Mesendoderm (in vitro differentiated cells): ENCODE measurements at regions not wholly inside any gene's neighbourhood (a gene's known extent, or its start where the extent isn't known, plus 50 kb on each side); places are given as distances from the start of the nearest gene placed in this dataset.
A peak's percentile ranks its signal among the peaks of the same experiment; 100 is the strongest.
"Not testable (repeated sequence)": the region's sequence is repeated elsewhere in the genome, so short reads cannot be mapped to it uniquely, and the experiment has no call there.

Experiments used
- DNase-seq: peaks from one replicate; pipeline ENCODE4 v3.0.0; 2013
- H2AK5ac ChIP-seq: 2 replicates; pipeline ENCODE4 v1.6.1; 2013; ENCODE audit warnings: low read length, inconsistent platforms
- H2BK120ac ChIP-seq: 2 replicates; pipeline ENCODE4 v1.6.1; 2013; ENCODE audit warnings: low read depth, mild to moderate bottlenecking, low read length, moderate library complexity, mixed read lengths
- H2BK15ac ChIP-seq: replicated peaks from 2 replicates; pipeline ENCODE4 v1.6.1; 2013; ENCODE audit warnings: low read depth, mild to moderate bottlenecking, moderate library complexity
- H2BK5ac ChIP-seq: 2 replicates; pipeline ENCODE4 v1.6.1; 2013; ENCODE audit warnings: low read length, inconsistent platforms
- H3K18ac ChIP-seq: 2 replicates; pipeline ENCODE4 v1.6.1; 2013; ENCODE audit warnings: mild to moderate bottlenecking, low read length, mixed read lengths
- H3K23ac ChIP-seq: one replicate; pipeline ENCODE4 v1.6.1; 2013; ENCODE audit warnings: low read length
- H3K27ac ChIP-seq: 2 replicates; pipeline ENCODE4 v1.5.1; 2013; ENCODE audit warnings: low read depth, mild to moderate bottlenecking, inconsistent platforms, low read length, moderate library complexity
- H3K27me3 ChIP-seq: 2 replicates; pipeline ENCODE4 v1.6.1; 2013; ENCODE audit warnings: low read length, control low read depth, mild to moderate bottlenecking, inconsistent platforms; ENCODE audit not compliant: insufficient read depth, poor library complexity
- H3K36me3 ChIP-seq: 2 replicates; pipeline ENCODE4 v1.6.1; 2013; ENCODE audit warnings: low read length, inconsistent platforms; ENCODE audit not compliant: control insufficient read depth, insufficient read depth
- H3K4ac ChIP-seq: one replicate; pipeline ENCODE4 v1.6.1; 2013; ENCODE audit warnings: low read depth, mild to moderate bottlenecking, low read length, moderate library complexity
- H3K4me1 ChIP-seq: 2 replicates; pipeline ENCODE4 v1.6.1; 2013; ENCODE audit warnings: low read depth, low read length, inconsistent platforms; ENCODE audit not compliant: control insufficient read depth
- H3K4me2 ChIP-seq: 2 replicates; pipeline ENCODE4 v1.6.1; 2013; ENCODE audit warnings: low read length
- H3K4me3 ChIP-seq: 2 replicates; pipeline ENCODE4 v1.5.1; 2013; ENCODE audit warnings: mild to moderate bottlenecking, low read length
- H3K56ac ChIP-seq: one replicate; pipeline ENCODE4 v1.6.1; 2013; ENCODE audit warnings: low read length
- H3K79me1 ChIP-seq: 2 replicates; pipeline ENCODE4 v1.6.1; 2013; ENCODE audit warnings: low read length, inconsistent platforms
- H3K79me2 ChIP-seq: 2 replicates; pipeline ENCODE4 v1.6.1; 2013; ENCODE audit warnings: mild to moderate bottlenecking, low read length; ENCODE audit not compliant: control insufficient read depth, insufficient read depth
- H3K9ac ChIP-seq: 2 replicates; pipeline ENCODE4 v1.6.1; 2013; ENCODE audit warnings: low read length, inconsistent platforms
- H4K5ac ChIP-seq: one replicate; pipeline ENCODE4 v1.6.1; 2013; ENCODE audit warnings: low read length
- H4K8ac ChIP-seq: one replicate; pipeline ENCODE4 v1.6.1; 2013; ENCODE audit warnings: low read depth, mild to moderate bottlenecking, control low read depth, low read length, moderate library complexity
- WGBS: extraction: QIAGEN DNeasy Blood & Tissue Kit; methylation state at CpG from one replicate; pipeline ENCODE4 v1.1.7; 2013; ENCODE audit warnings: low lambda C conversion rate, missing lambda C conversion rate; ENCODE audit not compliant: insufficient coverage; ENCODE audit errors: extremely low coverage; 5-methylcytosine and 5-hydroxymethylcytosine counted together

DNA sequence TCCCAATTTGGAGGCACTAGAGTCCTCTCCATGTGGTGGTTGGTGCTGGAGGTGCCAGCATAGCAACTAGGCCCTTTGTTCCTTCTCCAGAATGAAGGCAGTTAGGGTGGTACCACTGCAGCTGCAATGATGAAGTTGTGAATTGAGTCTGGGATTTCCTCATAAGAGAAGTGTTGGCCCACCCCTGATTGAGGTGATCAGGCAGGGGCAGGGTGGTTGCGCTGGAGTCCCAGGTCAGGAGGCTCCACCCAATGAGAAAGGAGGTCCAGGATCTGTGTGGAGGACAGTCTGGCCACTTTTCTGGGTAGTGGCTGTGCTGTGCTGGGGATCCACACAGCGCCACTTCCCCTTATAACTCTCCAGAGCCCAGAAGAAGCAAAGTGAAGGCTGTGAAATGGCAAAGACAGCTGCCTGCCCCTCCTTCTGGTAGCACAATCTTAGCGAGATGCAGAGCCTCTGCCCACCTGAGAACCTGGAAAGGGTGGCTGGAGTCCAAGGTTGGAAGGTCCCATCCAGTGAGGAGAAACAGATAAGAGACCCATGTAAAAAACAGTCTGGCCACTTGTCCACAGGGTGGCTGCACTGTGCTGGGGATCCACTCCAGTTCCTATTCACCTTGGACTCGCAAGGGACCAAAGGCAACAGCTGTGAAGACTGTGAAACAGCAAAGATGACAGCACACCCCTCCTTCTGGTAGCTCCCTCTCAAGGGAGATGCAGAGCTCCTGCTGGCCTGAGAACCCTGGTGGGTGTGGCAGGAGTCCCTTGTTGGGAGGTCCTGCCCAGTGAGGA is 124.6 kb downstream of the RRAGB start:
- no peak overlapping the region for H3K4me2 ChIP-seq
- WGBS: no CpG with 5 or more reads among the region's 4 CpGs
- DNase-seq: no peak

DNA sequence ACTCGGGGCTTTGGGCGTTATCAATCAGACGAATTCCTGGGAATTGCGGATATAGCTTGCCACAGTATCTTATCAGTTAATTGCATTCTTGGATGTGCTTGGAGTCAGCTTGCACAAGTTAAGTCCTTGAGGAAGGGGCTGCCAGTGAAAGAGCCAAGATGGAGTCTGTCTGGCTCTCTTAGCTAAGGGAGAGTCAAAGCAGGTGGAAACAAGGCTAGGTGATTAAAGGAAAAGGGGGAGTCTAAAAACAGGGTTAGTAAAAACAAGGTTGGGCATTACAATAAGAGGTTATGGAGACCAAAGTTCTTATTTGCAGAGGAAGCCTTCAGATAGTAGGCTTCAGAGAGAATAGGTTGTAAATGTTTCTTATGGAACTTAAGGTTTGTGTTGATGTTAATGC is 149.2 kb downstream of the RRAGB start:
- not testable (repeated sequence) for H2BK15ac ChIP-seq, H3K79me2 ChIP-seq, H3K4me3 ChIP-seq, H2AK5ac ChIP-seq, H3K27me3 ChIP-seq, H3K4me2 ChIP-seq, H3K79me1 ChIP-seq, H3K23ac ChIP-seq, H3K4me1 ChIP-seq, H4K5ac ChIP-seq, H3K18ac ChIP-seq, H4K8ac ChIP-seq, H3K9ac ChIP-seq, H3K36me3 ChIP-seq
- DNase-seq: peak; percentile 0
- peak overlapping the region; percentile 98 for H2BK5ac ChIP-seq
- peak overlapping the region; percentile 76 for H3K56ac ChIP-seq
- WGBS: no CpG with 5 or more reads among the region's 4 CpGs
- peak overlapping the region; percentile 97 for H2BK120ac ChIP-seq
- peak overlapping the region; percentile 79 for H3K27ac ChIP-seq
- H3K4ac ChIP-seq: peak overlapping the region; percentile 81

More for the DNA sequence above, 124.6 kb downstream of the RRAGB start:
- Histone ChIP-seq H2BK120ac (no peak overlapping the region), H3K27me3 (no peaks in the 10 kb centered on the region), H2BK5ac (no peak overlapping the region), H3K23ac (no peak overlapping the region), H4K8ac (no peak overlapping the region), H3K4me1 (no peaks in the 10 kb centered on the region), H3K18ac (no peak overlapping the region), H3K9ac (no peak overlapping the region), H3K27ac (no peak overlapping the region), H2AK5ac (no peak overlapping the region), H3K4me3 (no peak overlapping the region), H3K36me3 (no peaks in the 10 kb centered on the region), H3K79me1 (no peaks in the 10 kb centered on the region), H3K56ac (no peak overlapping the region), H3K79me2 (no peaks in the 10 kb centered on the region), H3K4ac (no peak overlapping the region), H2BK15ac (no peak overlapping the region), H4K5ac (no peak overlapping the region)

DNA sequence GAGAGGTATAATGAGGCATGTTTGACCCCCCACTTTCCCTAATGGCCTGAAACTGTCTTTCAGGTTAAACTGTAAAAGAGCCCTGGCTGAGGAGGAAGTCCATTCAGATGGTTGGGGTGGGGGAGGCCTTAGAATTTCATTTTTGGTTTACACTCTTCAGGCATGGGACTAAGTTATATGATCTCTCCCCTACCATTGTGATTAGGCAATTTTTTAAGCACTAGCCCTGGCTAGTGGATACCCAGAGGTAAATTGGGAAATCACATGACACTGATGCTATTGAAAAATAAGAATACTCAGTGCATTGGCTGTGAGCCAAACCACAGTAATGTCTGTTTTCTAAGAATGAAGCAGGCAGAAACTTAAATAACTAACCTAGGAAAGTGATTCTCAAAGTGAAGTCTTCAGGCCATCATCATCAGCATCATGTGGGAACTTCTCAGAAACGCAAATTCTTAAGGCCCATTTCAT is 149.7 kb downstream of the RRAGB start:
- Histone ChIP-seq H3K36me3 (no peaks in the 10 kb centered on the region), H3K18ac (peak overlapping the region; percentile 87), H3K27me3 (no peaks in the 10 kb centered on the region), H3K4ac (peak overlapping the region; percentile 81), H3K4me2 (no peak overlapping the region), H3K79me2 (no peaks in the 10 kb centered on the region), H4K5ac (no peak overlapping the region), H3K27ac (peak overlapping the region; percentile 79), H3K23ac (no peak overlapping the region), H3K4me1 (peaks cover 2% of the 10 kb centered on the region), H2BK15ac (no peak overlapping the region), H3K4me3 (no peak overlapping the region), H2AK5ac (no peak overlapping the region), H2BK120ac (peak overlapping the region; percentile 97), H2BK5ac (peak overlapping the region; percentile 98), H4K8ac (no peak overlapping the region), H3K79me1 (no peaks in the 10 kb centered on the region), H3K56ac (peak overlapping the region; percentile 76), H3K9ac (no peak overlapping the region)
- no CpG with 5 or more reads among the region's 1 CpG for WGBS
- no peak for DNase-seq

DNA sequence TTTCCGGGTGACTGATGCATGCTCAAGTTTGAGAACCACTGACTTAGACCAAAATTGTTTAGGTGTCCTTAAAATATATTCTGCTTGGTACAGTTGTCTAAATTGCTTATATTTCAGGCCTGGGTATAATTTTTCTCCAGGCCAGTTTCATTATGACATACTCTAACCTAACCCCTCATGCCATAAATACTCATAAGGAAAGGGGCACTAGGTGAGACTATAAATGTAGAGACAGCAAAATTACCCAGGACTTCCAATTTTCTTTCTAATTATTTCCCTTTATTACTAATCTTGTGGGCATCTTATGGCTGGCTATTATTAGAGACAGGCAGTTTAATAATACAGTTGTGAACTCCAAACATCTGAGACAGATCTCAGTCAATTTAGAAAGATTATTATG is 150.2 kb downstream of the RRAGB start:
- H3K23ac ChIP-seq: no peak overlapping the region
- no peak overlapping the region for H4K8ac ChIP-seq
- no peak overlapping the region for H3K9ac ChIP-seq
- H3K27me3 ChIP-seq: no peaks in the 10 kb centered on the region
- no peak overlapping the region for H3K4ac ChIP-seq
- H4K5ac ChIP-seq: no peak overlapping the region
- peak overlapping the region; percentile 76 for H3K56ac ChIP-seq
- no peaks in the 10 kb centered on the region for H3K79me1 ChIP-seq
- H2BK15ac ChIP-seq: no peak overlapping the region
- H3K4me3 ChIP-seq: no peak overlapping the region
- peak overlapping the region; percentile 97 for H2BK120ac ChIP-seq
- H3K36me3 ChIP-seq: no peaks in the 10 kb centered on the region
- peaks cover 2% of the 10 kb centered on the region for H3K4me1 ChIP-seq
- no peaks in the 10 kb centered on the region for H3K79me2 ChIP-seq
- H3K18ac ChIP-seq: peak overlapping the region; percentile 39
- DNase-seq: no peak
- WGBS: no CpG with 5 or more reads among the region's 1 CpG
- H3K4me2 ChIP-seq: no peak overlapping the region
- no peak overlapping the region for H2AK5ac ChIP-seq
- H3K27ac ChIP-seq: peak overlapping the region; percentile 79
- H2BK5ac ChIP-seq: peak overlapping the region; percentile 98

DNA sequence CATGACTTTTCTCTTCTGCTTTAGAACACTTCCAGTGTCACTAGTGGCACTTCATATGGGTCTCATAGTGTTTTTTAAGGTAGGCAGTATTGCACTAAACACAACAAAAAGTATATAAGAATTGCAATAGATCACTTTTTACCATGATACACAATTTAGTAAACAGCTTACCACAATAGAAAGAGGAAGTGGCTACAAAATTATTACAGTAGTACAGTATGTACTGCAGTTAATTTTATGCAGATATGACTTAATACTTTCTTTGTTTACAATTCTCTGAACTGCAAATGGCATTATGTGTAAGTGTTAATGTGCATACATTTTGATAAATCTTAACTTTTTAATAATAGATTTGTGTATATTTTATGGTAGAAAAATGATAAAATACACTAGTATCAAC is 157.3 kb downstream of the RRAGB start:
- H2BK5ac ChIP-seq: no peak overlapping the region
- no peak overlapping the region for H3K4ac ChIP-seq
- H3K23ac ChIP-seq: no peak overlapping the region
- H3K4me1 ChIP-seq: no peaks in the 10 kb centered on the region
- H3K9ac ChIP-seq: no peak overlapping the region
- H4K5ac ChIP-seq: no peak overlapping the region
- no peak overlapping the region for H3K4me2 ChIP-seq
- no peak overlapping the region for H4K8ac ChIP-seq
- H2BK15ac ChIP-seq: no peak overlapping the region
- no peak for DNase-seq
- H3K18ac ChIP-seq: no peak overlapping the region
- no peak overlapping the region for H2AK5ac ChIP-seq
- H3K79me2 ChIP-seq: no peaks in the 10 kb centered on the region
- no peak overlapping the region for H3K56ac ChIP-seq
- H3K36me3 ChIP-seq: no peaks in the 10 kb centered on the region
- no peak overlapping the region for H3K27ac ChIP-seq
- H3K4me3 ChIP-seq: no peak overlapping the region
- no peaks in the 10 kb centered on the region for H3K79me1 ChIP-seq
- no peak overlapping the region for H2BK120ac ChIP-seq
- H3K27me3 ChIP-seq: no peaks in the 10 kb centered on the region

DNA sequence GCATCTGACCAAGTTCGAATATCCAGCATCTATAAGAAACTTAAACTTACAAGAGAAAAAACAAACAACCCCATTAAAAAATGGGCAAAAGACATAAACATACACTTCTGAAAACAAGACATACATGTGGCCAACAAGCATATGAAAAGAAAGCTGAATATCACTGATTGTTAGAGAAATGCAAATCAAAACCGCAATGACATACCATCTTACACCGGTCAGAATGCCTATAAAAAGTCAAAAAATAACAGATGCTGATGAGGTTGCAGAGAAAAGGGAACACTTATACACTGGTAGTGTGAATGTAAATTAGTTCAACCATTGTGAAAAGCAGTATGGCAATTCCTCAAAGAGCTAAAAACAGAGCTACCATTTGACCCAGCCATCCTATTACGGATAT is 166.0 kb downstream of the RRAGB start:
- not testable (repeated sequence) for H3K4me3 ChIP-seq, H3K4ac ChIP-seq, H3K4me1 ChIP-seq, H2AK5ac ChIP-seq, H3K56ac ChIP-seq, H3K79me1 ChIP-seq, H4K8ac ChIP-seq, H2BK15ac ChIP-seq, H3K9ac ChIP-seq, H3K4me2 ChIP-seq, H3K36me3 ChIP-seq, DNase-seq, H3K18ac ChIP-seq, H3K79me2 ChIP-seq, H3K23ac ChIP-seq, H4K5ac ChIP-seq, H3K27ac ChIP-seq, H3K27me3 ChIP-seq, H2BK5ac ChIP-seq, H2BK120ac ChIP-seq
- no CpG with 5 or more reads among the region's 4 CpGs for WGBS
